Coronary artery (tissue), 2 donors: ENCODE measurements at regions not wholly inside any gene's neighbourhood (a gene's known extent, or its start where the extent isn't known, plus 50 kb on each side); places are given as distances from the start of the nearest gene placed in this dataset.
"Not testable (repeated sequence)": the region's sequence is repeated elsewhere in the genome, so short reads cannot be mapped to it uniquely, and the experiment has no call there.

Source experiments
- DNase-seq: peaks from one replicate; pipeline ENCODE4 v3.0.0-alpha.2; 2017; ENCODE audit warnings: low spot score
- H3K27ac ChIP-seq, 2 donors: fragments of 200-600 bp; sonication (generic); one replicate each; pipeline ENCODE4 v1.5.1; 2016 to 2019
- H3K4me3 ChIP-seq: fragments of 200-600 bp; sonication (generic); 2 replicates; pipeline ENCODE4 v1.5.1; 2016; ENCODE audit warnings: mild to moderate bottlenecking, moderate library complexity
- TF ChIP-seq, protein P1 (sequence below): fragments of 200-600 bp; sonication (generic); IDR thresholded peaks from one replicate; pipeline ENCODE4 v1.5.1; 2019; ENCODE audit warnings: antibody characterized with exemption

DNA sequence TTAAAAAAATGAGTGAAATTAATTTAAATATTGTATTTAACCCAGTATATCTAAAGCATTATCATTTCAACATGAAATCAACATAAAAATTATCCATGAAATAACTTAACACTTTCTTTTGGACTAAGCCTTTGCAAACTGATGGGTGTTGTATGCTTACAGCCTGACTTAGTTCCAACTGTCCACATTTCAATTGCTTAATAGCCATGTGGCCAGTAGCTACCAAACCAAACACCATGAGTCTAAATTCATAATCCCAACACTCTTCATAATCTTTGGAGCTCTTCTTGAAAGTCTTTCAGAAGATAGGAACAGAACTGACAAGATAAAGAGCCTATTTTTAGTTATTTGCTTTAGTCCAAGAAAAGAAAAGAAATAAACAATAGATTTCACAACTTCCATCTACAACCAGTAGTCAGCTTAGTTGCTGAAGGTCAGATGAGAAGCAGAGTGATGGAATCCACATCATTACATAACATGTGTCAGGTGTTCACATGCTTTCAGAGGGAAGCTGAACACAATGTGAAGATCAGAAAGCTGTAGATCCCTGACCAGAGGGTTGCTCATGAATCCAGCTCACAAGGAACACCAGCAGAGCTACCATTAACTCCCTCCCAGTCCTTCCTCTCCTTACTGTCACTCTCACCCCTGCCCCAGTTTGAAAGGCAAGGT lies 144.0 kb upstream of the ZNF648 start:
- DNase-seq = no peak
- peak overlapping the region; percentile 54 to 78 for H3K27ac ChIP-seq
- no peak overlapping the region for H3K4me3 ChIP-seq
- TF ChIP-seq, protein P1, sequence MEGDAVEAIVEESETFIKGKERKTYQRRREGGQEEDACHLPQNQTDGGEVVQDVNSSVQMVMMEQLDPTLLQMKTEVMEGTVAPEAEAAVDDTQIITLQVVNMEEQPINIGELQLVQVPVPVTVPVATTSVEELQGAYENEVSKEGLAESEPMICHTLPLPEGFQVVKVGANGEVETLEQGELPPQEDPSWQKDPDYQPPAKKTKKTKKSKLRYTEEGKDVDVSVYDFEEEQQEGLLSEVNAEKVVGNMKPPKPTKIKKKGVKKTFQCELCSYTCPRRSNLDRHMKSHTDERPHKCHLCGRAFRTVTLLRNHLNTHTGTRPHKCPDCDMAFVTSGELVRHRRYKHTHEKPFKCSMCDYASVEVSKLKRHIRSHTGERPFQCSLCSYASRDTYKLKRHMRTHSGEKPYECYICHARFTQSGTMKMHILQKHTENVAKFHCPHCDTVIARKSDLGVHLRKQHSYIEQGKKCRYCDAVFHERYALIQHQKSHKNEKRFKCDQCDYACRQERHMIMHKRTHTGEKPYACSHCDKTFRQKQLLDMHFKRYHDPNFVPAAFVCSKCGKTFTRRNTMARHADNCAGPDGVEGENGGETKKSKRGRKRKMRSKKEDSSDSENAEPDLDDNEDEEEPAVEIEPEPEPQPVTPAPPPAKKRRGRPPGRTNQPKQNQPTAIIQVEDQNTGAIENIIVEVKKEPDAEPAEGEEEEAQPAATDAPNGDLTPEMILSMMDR = no peak

DNA sequence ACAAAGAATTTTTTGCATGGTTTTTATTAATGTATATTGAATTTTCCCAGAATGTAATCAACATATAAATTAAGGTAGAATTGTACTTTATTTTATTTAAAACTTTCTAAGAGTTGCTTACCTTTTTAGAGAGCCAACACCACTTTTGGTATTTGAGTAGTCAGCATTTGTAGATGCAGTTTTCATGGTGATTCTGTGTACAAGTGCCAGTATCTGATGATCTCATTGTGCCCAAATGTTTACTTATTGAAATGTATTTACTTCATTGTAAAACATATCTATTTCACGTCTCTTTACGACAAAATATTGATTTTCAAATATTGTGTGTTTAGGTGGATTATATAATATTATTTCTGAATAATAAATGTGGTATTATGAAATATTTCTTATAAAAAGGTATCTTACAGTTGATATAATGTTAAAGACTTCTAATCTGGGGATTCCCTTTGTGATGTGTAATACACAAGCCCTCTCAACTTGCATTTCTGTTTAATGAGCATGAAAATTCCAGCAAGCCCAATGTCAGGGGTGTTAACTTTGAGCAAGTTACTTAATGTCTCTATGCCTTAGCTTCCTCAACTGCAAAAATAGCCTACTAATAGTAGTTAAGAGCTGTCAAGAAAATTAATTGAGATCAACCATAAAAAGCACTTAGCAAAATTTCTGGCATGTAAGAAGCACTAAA lies 141.8 kb upstream of the ZNF648 start:
- TF ChIP-seq, protein P1 = no peak
- no peak overlapping the region for H3K27ac ChIP-seq
- H3K4me3 ChIP-seq = no peak overlapping the region
- no peak for DNase-seq

DNA sequence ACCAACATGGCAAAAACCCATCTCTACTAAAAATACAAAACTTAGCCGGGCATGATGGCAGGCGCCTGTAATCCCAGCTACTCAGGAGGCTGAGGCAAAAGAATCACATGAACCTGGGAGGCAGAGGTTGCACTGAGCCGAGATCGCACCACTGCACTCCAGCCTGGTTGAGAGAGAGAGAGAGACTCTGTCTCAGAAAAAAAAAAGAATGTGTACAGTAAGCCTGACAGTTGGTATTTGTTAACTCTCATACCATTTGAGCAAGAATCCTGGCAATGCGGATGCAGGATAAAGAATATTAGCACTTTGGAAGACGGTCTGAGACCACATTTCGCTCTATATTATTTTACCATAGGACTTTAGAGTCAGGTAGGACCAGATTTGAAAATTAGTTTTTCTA lies 140.0 kb upstream of the ZNF648 start:
- not testable (repeated sequence) for H3K4me3 ChIP-seq, H3K27ac ChIP-seq, DNase-seq

DNA sequence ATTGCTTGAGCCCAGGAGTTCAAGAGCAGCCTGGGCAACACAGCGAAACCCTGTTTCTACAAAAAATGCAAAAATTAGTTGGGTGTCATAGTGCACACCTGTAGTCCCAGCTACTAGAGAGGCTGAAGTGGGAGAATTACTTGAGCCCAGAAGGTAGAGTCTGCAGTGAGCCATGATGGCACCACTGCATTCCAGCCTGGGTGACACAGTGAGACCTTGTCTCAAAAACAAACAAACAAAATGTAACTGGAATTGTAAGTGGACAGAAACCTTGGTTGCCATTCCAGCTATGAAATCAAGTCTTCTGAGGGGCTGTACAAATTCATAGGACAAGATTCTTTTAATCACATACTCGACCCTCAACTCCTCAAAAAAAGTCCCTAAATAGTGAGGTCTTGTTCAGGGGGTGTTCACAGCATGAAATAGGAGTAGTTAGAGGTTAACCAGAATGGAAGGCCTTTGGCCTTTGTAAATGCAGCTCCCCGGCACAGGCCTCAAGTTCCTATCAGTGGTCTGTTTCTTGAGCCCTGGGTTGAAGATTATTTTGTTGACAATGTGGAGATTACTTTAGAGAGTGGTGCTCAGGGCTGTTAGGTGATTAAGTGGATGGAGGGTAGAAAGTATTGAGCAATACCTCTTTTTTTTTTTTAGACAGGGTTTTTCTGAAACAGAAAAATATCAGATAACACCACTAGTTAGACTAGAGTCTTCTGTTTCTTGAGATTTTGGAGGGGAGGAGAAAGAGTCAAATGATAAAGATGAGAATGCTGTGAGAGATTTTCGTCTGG lies 138.7 kb upstream of the ZNF648 start:
- Histone ChIP-seq H3K27ac (no peak overlapping the region), H3K4me3 (no peak overlapping the region)
- no peak for DNase-seq
- TF ChIP-seq, protein P1 = no peak

DNA sequence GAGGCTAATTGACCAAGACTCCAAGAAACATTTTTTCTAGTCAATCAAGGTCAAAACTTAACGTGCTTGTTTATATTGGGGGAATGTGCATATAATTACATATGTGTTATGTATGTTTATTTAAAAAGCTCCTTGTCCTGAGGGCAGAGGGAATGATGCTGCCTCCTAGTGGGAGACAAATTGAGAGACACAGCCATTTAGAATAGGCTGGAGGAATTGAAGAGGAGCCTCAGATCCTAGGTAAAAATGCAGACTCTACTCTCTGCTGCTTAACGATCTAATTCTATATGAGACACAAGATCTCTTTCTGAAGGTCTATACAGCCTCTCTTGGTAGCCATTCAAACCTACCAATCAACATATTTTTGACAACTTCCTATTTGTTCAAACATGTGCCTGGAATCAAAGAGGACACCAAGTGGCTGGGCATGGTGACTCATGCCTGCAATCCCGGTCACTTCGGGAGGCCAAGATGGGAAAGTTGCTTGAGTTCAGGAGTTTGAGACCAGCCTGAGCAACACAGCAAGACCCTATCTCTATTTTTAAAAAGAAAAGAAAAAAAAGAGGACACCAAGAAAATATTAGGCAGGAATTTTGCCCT lies 136.6 kb upstream of the ZNF648 start:
- TF ChIP-seq, protein P1 = no peak
- no peak overlapping the region for H3K4me3 ChIP-seq
- DNase-seq = no peak
- peak overlapping the region; percentile 65 to 74 for H3K27ac ChIP-seq

DNA sequence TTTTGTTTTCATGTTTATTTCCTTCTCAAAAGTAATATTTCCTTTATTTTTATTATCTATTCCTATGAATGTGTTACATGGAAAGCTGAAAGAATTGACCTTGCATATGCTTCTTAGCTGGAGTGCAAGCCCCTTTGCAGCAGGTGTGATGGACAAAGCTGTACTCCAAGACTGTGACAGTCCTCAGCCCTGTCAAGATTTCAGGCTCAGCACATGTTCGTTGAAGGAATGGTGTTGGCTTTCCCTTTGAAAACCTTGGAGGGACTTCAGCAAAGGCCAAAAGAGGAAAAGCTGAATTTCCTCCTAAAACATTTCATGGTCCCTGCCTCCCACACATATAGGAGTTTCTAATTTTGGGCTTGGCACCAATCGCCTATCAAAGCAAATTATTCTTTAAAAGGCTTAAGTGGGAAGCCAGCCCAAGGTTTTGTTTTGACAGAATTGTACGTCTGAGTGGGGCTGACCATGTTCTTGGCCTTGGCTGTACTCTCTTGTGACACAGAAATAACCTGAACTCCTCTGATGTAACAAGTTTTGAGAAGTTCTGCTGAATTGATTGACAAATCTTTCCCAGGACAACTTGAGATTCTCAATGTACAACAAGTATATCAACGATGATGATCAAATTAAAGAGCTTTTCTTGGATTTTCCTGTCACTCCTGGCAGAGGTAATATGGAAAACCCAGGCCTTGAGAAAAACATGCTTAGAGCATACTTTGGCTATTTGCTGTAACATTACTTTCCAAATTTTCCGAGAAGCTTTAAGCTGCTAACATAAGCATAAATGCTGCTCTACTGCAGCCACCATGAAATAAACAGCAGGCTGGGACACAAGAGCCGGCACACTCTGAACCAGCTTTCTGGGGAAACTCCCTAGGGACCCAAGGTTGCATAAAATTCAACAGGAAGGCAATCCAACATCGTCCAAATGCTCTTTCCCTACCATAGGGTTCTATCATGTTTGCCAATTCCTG lies 135.7 kb upstream of the ZNF648 start:
- TF ChIP-seq, protein P1 = no peak
- peak overlapping the region; percentile 4 for H3K4me3 ChIP-seq
- no peak for DNase-seq
- peak overlapping the region; percentile 65 to 74 for H3K27ac ChIP-seq
